ENCODE measurements at regions not wholly inside any gene's neighbourhood (a gene's known extent, or its start where the extent isn't known, plus 50 kb on each side); places are given as distances from the start of the nearest gene placed in this dataset.

GRCh38 chr9:13707612-13708576, 428.4 kb upstream of the MPDZ start:
- no peak for DNase-seq

- no peak for DNase-seq
Observed at GRCh38 chr9:13705918-13706317, 426.4 kb upstream of the MPDZ start.

- DNase-seq, result no peak
Observed at GRCh38 chr9:13705373-13705772, 425.9 kb upstream of the MPDZ start.

- no peak for DNase-seq
Observed at GRCh38 chr9:13690595-13690994, 411.1 kb upstream of the MPDZ start.

- DNase-seq, result no peak
Observed at GRCh38 chr9:13689925-13690324, 410.4 kb upstream of the MPDZ start.

GRCh38 chr9:13688990-13689600, 409.6 kb upstream of the MPDZ start:
- DNase-seq, result no peak

- no peak for DNase-seq
Observed at GRCh38 chr9:13688223-13688989, 408.9 kb upstream of the MPDZ start.

- no peak for DNase-seq
Observed at GRCh38 chr9:13684656-13685055, 405.2 kb upstream of the MPDZ start.

- no peak for DNase-seq
Observed at GRCh38 chr9:13677801-13678200, 398.3 kb upstream of the MPDZ start.

GRCh38 chr9:13675638-13676000, 396.1 kb upstream of the MPDZ start:
- DNase-seq, result no peak

GRCh38 chr9:13674926-13675637, 395.6 kb upstream of the MPDZ start:
- DNase-seq, result no peak

- no peak for DNase-seq
Observed at GRCh38 chr9:13673348-13673747, 393.9 kb upstream of the MPDZ start.

- DNase-seq, result peak in 1 of 5 experiments; percentile 11
Observed at GRCh38 chr9:13665418-13666066, 386.1 kb upstream of the MPDZ start.

- no peak for DNase-seq
Observed at GRCh38 chr9:13661014-13661413, 381.5 kb upstream of the MPDZ start.

GRCh38 chr9:13651969-13652663, 372.6 kb upstream of the MPDZ start:
- no peak for DNase-seq

GRCh38 chr9:13651526-13651925, 372.0 kb upstream of the MPDZ start:
- no peak for DNase-seq

- DNase-seq, result no peak
Observed at GRCh38 chr9:13648676-13649075, 369.2 kb upstream of the MPDZ start.

GRCh38 chr9:13648068-13648467, 368.6 kb upstream of the MPDZ start:
- DNase-seq, result no peak

- DNase-seq, result no peak
Observed at GRCh38 chr9:13646500-13647021, 367.1 kb upstream of the MPDZ start.

- no peak for DNase-seq
Observed at GRCh38 chr9:13645557-13645956, 366.1 kb upstream of the MPDZ start.

GRCh38 chr9:13644675-13645074, 365.2 kb upstream of the MPDZ start:
- DNase-seq, result no peak

Measured in T-helper 2 cell (primary cell).